NCI-H748 treated with DMSO at 0.1 percent for 48 hours (cell line): ENCODE measurements at regions not wholly inside any gene's neighbourhood (a gene's known extent, or its start where the extent isn't known, plus 50 kb on each side); places are given as distances from the start of the nearest gene placed in this dataset.
"Not testable (repeated sequence)": the region's sequence is repeated elsewhere in the genome, so short reads cannot be mapped to it uniquely, and the experiment has no call there.

ENCODE experiments used
- DNase-seq: peaks from one replicate; lab custom pipeline; 2025; lab: John Stamatoyannopoulos, UW

- no peak for DNase-seq
These were observed 223.2 kb upstream of the CTSO start for GRCh38 chr4:156176896-156177295.

DNA sequence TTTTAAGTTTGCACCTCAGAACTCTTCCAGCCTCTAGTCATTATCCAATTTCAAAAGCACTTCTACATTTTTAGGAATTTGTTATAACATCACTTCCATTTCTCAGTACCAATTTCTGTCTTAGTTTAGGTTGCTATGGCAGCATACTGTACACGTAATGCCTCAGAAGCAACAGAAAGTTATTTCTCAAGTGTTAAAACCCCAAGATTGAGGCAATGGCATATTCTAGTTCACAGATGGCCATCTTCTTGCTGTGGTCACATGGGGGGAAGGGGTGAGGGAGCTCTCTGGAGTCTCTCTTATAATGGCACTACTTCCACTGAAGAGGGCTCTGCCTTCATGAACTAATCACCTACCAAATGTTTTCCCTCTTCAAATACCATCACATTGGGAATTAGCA is 220.3 kb upstream of the CTSO start:
- no peak for DNase-seq

DNA sequence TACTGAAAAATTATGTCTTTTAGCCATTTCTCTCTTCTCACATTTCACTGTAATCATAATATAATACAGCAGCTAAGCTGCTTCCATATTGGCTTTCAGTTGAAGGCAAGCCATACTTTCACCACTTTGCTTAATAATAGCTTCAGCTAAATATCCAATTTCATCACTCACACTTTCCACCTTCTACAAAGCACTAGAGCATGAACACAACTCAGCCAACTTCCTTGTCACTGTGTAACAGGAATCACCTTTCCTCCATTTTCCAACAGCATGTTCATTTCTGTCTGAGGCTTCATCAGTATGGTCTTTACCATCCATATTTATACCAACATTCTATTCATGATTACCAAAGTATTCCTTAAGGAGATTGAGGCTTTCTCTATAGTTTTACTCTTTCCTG is 219.8 kb upstream of the CTSO start:
- DNase-seq = no peak

GRCh38 chr4:156169861-156170260 is 216.2 kb upstream of the CTSO start:
- no peak for DNase-seq

- peak; percentile 81 for DNase-seq
These were observed 215.3 kb upstream of the CTSO start for GRCh38 chr4:156169011-156169410.

- no peak for DNase-seq
These were observed 214.6 kb upstream of the CTSO start for GRCh38 chr4:156168288-156168687.

DNA sequence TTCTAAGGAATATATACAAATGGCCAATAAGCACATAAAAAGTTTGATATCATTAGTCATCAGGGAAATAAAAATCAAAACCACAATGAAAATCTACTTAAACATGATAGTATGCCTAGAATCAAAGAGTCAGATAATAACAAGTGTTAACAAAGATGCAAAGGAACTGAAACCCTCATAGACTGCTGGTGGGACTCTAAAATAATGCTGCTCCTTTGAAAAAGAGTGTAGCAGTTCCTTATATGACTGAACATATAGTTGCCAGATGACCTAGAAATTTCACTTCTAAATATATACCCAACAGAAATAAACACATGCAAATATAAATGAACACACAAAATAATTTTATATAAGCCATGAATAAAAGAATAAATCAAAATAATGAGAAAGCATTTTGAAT is 205.1 kb upstream of the CTSO start:
- DNase-seq = no peak

DNA sequence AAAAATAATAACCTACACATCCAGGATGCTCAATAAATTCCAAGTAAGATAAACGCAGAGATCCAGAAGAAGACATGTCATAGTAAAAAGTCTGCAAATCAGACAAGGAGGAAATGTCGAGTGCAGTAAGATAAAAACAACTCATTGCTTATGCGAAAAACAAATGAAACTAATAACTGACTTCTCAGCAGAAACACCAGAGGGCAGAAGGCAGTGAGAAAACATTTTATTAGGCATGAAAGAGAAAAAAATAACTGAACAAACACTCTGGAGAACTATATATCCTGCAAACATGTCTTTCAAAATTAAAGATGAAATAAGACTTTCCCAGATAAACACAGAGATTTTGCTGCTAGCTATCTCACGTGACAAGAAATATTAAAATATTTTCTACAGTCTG is 201.3 kb upstream of the CTSO start:
- DNase-seq = no peak

DNA sequence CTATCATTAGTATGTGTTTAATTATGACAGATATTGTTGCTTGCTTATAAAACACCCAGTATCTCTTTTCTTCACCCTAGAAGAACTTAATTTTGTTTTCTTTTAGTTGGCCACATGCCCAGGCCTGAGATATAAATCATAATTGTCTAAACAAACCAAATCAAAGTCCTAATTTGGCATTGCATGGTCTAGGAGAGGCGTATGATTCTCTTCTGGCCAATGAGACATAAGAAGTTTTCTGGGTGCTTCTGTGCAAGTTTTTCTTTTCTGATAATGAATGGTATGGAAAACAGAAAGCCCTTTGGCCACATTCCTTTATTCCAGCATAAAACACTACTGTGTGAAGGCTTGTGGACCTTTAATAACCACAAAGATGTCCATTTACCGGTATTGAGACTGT is 192.9 kb upstream of the CTSO start:
- no peak for DNase-seq

DNA sequence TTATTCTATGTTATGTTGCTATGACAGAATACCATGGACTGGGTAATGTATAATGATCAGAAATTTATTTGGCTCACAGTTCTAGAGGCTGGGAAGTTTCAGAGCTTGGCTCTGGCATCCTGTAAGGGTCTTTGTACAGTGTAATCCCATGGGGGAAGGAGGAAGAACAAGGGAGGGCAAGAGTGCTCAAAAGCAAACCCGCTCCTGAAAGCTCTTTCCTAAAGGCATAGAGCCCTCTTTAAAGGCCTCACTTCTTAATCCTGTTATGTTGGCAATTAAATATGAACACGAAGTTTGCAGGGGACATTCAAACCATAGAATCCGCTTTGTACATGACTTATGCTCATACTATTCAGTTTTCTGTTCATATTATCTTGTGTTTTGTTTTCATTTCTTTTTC is 191.3 kb upstream of the CTSO start:
- DNase-seq = no peak

GRCh38 chr4:156138781-156139280 is 185.2 kb upstream of the CTSO start:
- DNase-seq = no peak

- peak; percentile 56 for DNase-seq
These were observed 184.2 kb upstream of the CTSO start for GRCh38 chr4:156137679-156138473.

GRCh38 chr4:156132196-156132595 is 178.5 kb upstream of the CTSO start:
- DNase-seq = no peak

GRCh38 chr4:156128616-156129015 is 174.9 kb upstream of the CTSO start:
- no peak for DNase-seq

DNA sequence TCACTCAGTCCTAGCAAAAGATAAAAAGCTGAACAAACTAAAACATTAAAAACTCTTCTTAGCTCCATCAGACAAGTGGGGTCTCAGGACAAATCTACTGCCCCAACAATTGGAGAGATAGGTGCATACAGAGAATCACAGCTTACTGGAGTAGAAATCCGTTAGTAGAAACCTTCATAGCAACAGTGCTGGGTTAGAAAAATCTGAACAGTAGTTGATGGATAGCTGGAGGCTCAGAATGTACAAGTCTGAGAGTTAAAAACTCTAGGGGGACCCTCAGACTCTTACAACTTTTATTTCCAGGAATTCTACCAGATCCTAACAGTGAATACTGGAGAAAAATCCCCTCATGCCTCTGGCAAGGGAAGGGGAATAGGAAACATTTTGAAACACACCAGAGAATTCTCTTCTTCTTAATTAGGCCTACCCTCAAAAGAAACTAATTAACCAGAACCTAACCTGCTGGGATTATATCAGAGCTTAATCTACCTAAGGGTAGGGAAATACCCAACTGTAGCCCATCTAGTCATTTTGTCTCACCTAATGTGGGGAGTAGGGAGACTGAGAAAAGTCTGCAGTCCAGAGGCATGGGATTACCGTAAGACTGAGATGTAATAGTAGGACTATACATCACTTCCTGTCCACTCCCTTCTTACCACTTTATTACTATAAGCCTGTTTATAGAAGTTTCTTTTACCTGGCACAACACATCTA is 165.0 kb upstream of the CTSO start:
- DNase-seq = no peak

- no peak for DNase-seq
These were observed 164.1 kb upstream of the CTSO start for GRCh38 chr4:156117743-156118142.

- DNase-seq = no peak
These were observed 163.3 kb upstream of the CTSO start for GRCh38 chr4:156116991-156117390.

- peak; percentile 27 for DNase-seq
These were observed 159.6 kb upstream of the CTSO start for GRCh38 chr4:156113138-156113765.

DNA sequence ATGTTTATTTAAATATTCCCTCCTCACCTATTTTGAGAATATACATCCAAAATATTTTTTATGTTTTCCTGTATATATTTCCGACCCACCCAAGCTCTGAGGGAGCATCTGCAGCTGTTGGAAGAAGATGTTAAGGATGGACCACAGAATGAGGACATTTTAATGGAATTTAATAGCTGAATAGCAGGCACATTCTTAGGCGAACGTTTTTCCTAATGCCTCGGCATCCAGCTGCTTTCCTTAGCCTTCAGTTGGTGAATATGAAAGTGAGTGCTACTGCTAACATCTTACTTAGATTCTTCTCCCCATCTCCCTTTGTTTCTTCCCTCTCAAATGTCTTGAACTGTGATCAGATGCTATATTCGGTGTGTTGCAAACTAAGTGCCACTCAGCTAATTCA is 158.0 kb upstream of the CTSO start:
- DNase-seq = no peak

- no peak for DNase-seq
These were observed 156.6 kb upstream of the CTSO start for GRCh38 chr4:156109943-156110900.

GRCh38 chr4:156109087-156109486 is 155.4 kb upstream of the CTSO start:
- DNase-seq = not testable (repeated sequence)

- no peak for DNase-seq
These were observed 149.6 kb upstream of the CTSO start for GRCh38 chr4:156103311-156103710.
